ENCODE measurements at regions not wholly inside any gene's neighbourhood (a gene's known extent, or its start where the extent isn't known, plus 50 kb on each side); places are given as distances from the start of the nearest gene placed in this dataset.

- 88% methylated on average over 7 of the region's 7 CpGs; no CpG with 5 or more reads in 1 of the 2 experiments for WGBS, 2 experiments (ENCODE audit: extremely low coverage in 1 of 2, insufficient coverage in 1 of 2, insufficient read length in 1 of 2, insufficient replicate concordance in 2 of 2, low coverage in 1 of 2, low lambda C conversion rate in 2 of 2, missing lambda C conversion rate in 1 of 2)
- H3K23ac ChIP-seq (ENCODE audit: insufficient read length) = no peak overlapping the region
These were observed 171.6 kb upstream of the AUTS2 start for GRCh38 chr7:69426705-69427104.

More at GRCh38 chr7:69426705-69427104, 171.6 kb upstream of the AUTS2 start:
- H3K27me3 ChIP-seq (replicated peaks in 1 of 4; ENCODE audit: control insufficient read depth in 3 of 4, extremely low read depth in 1 of 4, insufficient read depth in 3 of 4, low read length in 3 of 4) = peaks cover 0 to 4% (median under 1%) of the 10 kb centered on the region in 4 experiments; a peak in 2 of 7 replicates
- H3K56ac ChIP-seq (replicated peaks; ENCODE audit: insufficient read length, low read depth, low read length) = no peak overlapping the region
- no peak for FAIRE-seq
- no peak overlapping the region for H3K4me3 ChIP-seq (ENCODE audit: extremely low read depth in 1 of 4, insufficient read depth in 2 of 4, low read depth in 3 of 4, low read length in 4 of 4)
- no peaks in the 10 kb centered on the region for H3K9me3 ChIP-seq (ENCODE audit: insufficient read depth in 2 of 2, low read depth in 1 of 2, low read length in 1 of 2)
- no peak overlapping the region for H3K4me2 ChIP-seq (ENCODE audit: insufficient read depth in 1 of 2, low read depth in 2 of 2, low read length in 2 of 2)
- peaks cover 0 to 8% (median 3%) of the 10 kb centered on the region in 4 experiments; a peak in 3 of 7 replicates for H3K4me1 ChIP-seq (replicated peaks in 1 of 4; ENCODE audit: control insufficient read depth in 3 of 4, insufficient read depth in 4 of 4, low read length in 3 of 4)
- POLR2A ChIA-PET (ENCODE audit: partially characterized antibody) = no interaction called here
- no peaks in the 10 kb centered on the region for H3K36me3 ChIP-seq (ENCODE audit: control insufficient read depth in 2 of 4, insufficient read depth in 4 of 4, low read length in 3 of 4)
- H2BK20ac ChIP-seq (ENCODE audit: low read length) = no peak overlapping the region
- no peak overlapping the region for H2BK15ac ChIP-seq (ENCODE audit: low read length)
- no peak overlapping the region for H3K27ac ChIP-seq (ENCODE audit: low read depth, low read length)
- no peak overlapping the region for H2AK5ac ChIP-seq (ENCODE audit: low read depth, low read length)
- no peak for TF ChIP-seq HDAC2 (IDR thresholded peaks at IDR 0.05; ENCODE audit: borderline replicate concordance in 1 of 2, low read depth in 2 of 2, low read length in 2 of 2)
- TF ChIP-seq SAP30 (IDR thresholded peaks at IDR 0.05; ENCODE audit: insufficient read depth, insufficient replicate concordance, low read length) = no peak
- TF ChIP-seq SUZ12 (IDR thresholded peaks at IDR 0.05; ENCODE audit: low read length) = no peak
- TF ChIP-seq SP4 (IDR thresholded peaks at IDR 0.05; ENCODE audit: low read length) = no peak
- H3K79me1 ChIP-seq (ENCODE audit: low read depth, low read length) = no peaks in the 10 kb centered on the region
- no peak overlapping the region for H4K91ac ChIP-seq (replicated peaks; ENCODE audit: insufficient read length, low read length)
- H3K9ac ChIP-seq (replicated peaks in 1 of 4; ENCODE audit: extremely low read depth in 1 of 4, low read depth in 3 of 4, low read length in 3 of 4) = no peak overlapping the region
- H3K4ac ChIP-seq (replicated peaks; ENCODE audit: insufficient read length, low read depth, low read length) = no peak overlapping the region
- CTCF ChIA-PET (ENCODE audit: partially characterized antibody) = no interaction called here
- H3K14ac ChIP-seq (ENCODE audit: insufficient read length) = no peak overlapping the region
- H4K5ac ChIP-seq (ENCODE audit: insufficient read length, low read depth, low read length) = no peak overlapping the region
- no peaks in the 10 kb centered on the region for H4K20me1 ChIP-seq (replicated peaks in 1 of 2; ENCODE audit: control insufficient read depth in 1 of 2, insufficient read depth in 2 of 2, low read length in 2 of 2)
- no peak overlapping the region for H2BK12ac ChIP-seq (ENCODE audit: low read depth, low read length)
- no peak overlapping the region for H3K18ac ChIP-seq (ENCODE audit: extremely low read depth, low read length)
- H3K79me2 ChIP-seq (ENCODE audit: control insufficient read depth in 1 of 2, insufficient read depth in 2 of 2, low read length in 2 of 2) = no peaks in the 10 kb centered on the region
- H4K8ac ChIP-seq (ENCODE audit: extremely low read depth, insufficient read depth, low read length) = no peak overlapping the region
- DNase-seq (ENCODE audit: low read depth in 1 of 2, low spot score in 2 of 2) = no peak
- H2AFZ ChIP-seq (ENCODE audit: low read length) = no peak overlapping the region
- H2BK5ac ChIP-seq (ENCODE audit: low read depth, low read length) = no peak overlapping the region
- no peak overlapping the region for H2BK120ac ChIP-seq (replicated peaks; ENCODE audit: low read depth, low read length)
- H3K23me2 ChIP-seq (ENCODE audit: low read depth, low read length) = no peaks in the 10 kb centered on the region

All from H1 (cell line).